ENCODE measurements at regions not wholly inside any gene's neighbourhood (a gene's known extent, or its start where the extent isn't known, plus 50 kb on each side); places are given as distances from the start of the nearest gene placed in this dataset.

DNA sequence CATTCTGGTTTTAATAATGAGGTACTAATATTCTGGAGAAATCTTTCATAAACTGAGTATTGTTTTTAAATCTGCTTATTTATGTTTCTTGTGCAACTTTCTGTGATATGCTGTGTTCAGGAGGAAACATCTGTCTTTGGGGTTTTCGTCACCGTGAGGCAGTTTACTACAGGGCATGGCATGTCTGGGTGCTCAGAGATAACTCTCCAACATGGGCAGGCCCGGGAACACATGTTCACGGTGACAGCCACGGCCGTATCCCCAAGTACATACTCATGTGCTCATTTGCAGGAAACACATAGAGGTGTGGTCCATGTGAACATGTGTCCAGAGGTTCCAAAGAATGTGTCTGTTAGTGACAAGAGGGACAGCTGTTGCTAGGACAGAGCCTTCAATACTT, 62.1 kb upstream of the CNKSR3 start:
- in situ Hi-C loops (cut with HindIII; ENCODE audit: low sequenced_read_pairs) = no loop called here
- DNase-seq (ENCODE audit: low read depth) = no peak
- no peak overlapping the region for H3K4me3 ChIP-seq (ENCODE audit: low read depth, low read length)
- TF ChIP-seq, protein P1, sequence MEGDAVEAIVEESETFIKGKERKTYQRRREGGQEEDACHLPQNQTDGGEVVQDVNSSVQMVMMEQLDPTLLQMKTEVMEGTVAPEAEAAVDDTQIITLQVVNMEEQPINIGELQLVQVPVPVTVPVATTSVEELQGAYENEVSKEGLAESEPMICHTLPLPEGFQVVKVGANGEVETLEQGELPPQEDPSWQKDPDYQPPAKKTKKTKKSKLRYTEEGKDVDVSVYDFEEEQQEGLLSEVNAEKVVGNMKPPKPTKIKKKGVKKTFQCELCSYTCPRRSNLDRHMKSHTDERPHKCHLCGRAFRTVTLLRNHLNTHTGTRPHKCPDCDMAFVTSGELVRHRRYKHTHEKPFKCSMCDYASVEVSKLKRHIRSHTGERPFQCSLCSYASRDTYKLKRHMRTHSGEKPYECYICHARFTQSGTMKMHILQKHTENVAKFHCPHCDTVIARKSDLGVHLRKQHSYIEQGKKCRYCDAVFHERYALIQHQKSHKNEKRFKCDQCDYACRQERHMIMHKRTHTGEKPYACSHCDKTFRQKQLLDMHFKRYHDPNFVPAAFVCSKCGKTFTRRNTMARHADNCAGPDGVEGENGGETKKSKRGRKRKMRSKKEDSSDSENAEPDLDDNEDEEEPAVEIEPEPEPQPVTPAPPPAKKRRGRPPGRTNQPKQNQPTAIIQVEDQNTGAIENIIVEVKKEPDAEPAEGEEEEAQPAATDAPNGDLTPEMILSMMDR (IDR thresholded peaks at IDR 0.05; ENCODE audit: low read depth, low read length, missing control alignments) = no peak

DNA sequence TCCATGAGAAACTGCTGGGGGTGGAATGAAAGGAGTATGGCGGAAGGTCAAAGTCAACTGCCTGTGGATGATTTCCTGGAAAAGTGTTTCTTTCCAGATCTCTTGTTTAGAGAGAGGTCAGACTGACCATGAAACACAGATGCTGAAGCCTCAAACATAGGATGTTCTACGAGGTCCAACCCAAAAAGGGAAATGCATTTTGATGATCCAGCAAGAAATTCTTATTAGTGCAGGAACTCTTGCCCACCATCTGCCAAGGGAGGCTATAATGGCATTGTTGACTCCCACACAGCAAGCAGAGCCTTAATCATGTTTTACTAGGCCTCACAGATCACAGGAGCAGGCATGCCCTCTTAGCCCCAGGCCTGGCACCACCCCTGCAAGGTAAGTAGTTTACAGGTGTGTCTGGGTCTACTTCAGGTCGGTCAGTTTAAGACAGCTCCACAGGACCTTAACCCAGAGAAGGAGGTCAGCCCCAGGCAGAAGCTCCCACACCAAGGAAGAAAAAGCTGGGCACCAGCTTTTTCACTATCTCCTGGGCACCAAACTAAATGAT, 67.6 kb upstream of the CNKSR3 start:
- in situ Hi-C loops (cut with HindIII; ENCODE audit: low sequenced_read_pairs) = no loop called here
- TF ChIP-seq, protein P1 (IDR thresholded peaks at IDR 0.05; ENCODE audit: low read depth, low read length, missing control alignments) = no peak
- DNase-seq (ENCODE audit: low read depth) = no peak
- no peak overlapping the region for H3K4me3 ChIP-seq (ENCODE audit: low read depth, low read length)

DNA sequence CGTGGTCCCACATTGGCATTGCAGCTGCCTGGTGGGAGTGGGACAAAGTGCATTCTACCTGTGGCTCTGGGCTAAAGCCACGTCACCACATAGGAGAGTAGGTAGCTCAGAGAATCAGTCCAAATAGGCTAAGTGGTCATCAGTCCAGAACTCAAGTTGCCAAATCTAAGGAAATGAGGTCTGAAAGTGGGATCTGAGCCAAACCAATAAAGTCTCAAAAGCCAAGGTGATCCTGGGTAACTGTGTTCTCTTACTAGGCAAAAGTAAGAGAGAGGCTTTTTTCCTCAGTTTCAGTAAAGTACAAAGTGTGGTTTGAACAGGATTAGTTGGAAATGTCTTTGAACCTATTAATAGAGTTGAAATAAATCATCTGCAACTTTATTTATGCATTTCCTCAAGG, 68.6 kb upstream of the CNKSR3 start:
- TF ChIP-seq, protein P1 (IDR thresholded peaks at IDR 0.05; ENCODE audit: low read depth, low read length, missing control alignments) = no peak
- in situ Hi-C loops (cut with HindIII; ENCODE audit: low sequenced_read_pairs) = no loop called here
- no peak overlapping the region for H3K4me3 ChIP-seq (ENCODE audit: low read depth, low read length)
- DNase-seq (ENCODE audit: low read depth) = peak; percentile 12

DNA sequence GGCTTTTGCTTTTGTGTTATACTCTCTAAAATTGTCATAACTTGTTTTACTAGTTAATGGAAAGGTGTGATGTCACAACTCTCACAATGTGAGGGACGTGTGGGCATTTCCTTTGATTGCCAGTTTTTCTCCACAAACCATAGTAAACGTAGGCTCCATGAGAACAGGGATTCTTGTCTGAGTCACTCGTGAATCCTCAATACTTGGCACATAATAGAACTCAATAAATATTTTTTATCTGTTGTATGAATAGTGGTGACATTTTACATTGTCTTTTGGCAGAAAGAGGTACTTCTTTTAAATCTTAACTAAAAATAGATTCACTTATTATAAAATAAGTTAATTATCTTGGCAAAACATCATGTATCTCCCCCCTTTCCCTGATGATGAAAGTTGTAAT, 69.0 kb upstream of the CNKSR3 start:
- H3K4me3 ChIP-seq (ENCODE audit: low read depth, low read length) = no peak overlapping the region
- no peak for DNase-seq (ENCODE audit: low read depth)
- in situ Hi-C loops (cut with HindIII; ENCODE audit: low sequenced_read_pairs) = no loop called here
- TF ChIP-seq, protein P1 (IDR thresholded peaks at IDR 0.05; ENCODE audit: low read depth, low read length, missing control alignments) = no peak

DNA sequence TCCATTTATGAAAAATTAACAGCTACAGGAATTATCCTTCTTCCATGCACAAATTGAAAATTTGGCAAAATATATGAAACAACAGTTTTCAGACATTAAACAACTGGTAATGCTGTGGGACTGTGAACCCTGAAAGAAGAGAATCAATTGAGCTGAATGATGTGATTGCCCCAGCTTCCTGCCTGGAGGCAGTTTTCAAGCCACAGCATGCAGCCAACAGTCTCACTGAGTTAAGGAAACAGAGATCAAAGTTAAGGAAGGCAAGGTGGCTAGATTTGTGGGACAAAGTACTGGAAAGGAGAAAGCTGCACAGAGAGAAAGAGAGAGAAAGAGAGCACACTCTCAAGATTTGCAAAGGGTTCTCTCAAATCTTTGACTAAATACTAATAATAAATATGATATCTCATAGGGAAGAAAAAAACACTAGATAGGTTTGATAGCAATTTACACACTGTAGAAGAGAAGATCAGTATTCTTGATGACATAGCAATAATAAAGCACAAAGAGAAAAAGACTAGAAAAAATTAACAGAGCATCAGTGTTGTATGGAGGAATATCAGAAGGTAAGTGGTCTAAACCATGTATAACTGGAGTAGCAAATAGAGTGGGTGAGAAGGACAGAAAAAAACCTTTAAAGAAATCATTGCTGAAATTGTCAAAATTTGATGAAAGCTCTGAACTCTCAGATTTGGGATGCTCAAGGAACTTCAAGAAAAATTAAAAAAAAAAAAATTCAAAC, 70.1 kb upstream of the CNKSR3 start:
- DNase-seq (ENCODE audit: low read depth) = no peak
- H3K4me3 ChIP-seq (ENCODE audit: low read depth, low read length) = no peak overlapping the region
- TF ChIP-seq, protein P1 (IDR thresholded peaks at IDR 0.05; ENCODE audit: low read depth, low read length, missing control alignments) = no peak
- in situ Hi-C loops (cut with HindIII; ENCODE audit: low sequenced_read_pairs) = no loop called here

DNA sequence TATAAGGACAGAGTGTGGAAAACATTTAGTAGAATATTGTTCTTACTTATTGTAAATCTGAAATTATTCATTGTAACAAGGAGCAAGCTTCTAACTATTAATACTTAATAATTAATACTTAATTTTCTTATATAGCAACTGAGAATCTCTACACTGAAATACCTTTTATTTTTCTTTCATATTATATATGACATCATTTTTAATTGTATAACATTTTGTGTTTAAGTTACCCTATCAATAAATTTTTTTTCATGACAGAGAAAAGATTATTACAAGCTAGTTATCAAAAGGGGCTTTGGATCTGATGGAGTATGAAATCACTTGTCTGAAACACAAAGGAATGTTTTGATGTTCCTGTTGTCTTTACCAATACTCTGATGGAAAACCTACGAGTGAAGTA, 72.2 kb upstream of the CNKSR3 start:
- no peak overlapping the region for H3K4me3 ChIP-seq (ENCODE audit: low read depth, low read length)
- in situ Hi-C loops (cut with HindIII; ENCODE audit: low sequenced_read_pairs) = no loop called here
- TF ChIP-seq, protein P1 (IDR thresholded peaks at IDR 0.05; ENCODE audit: low read depth, low read length, missing control alignments) = no peak
- DNase-seq (ENCODE audit: low read depth) = no peak

All from astrocyte of the cerebellum (primary cell).